MM.1S (cell line): ENCODE measurements at regions not wholly inside any gene's neighbourhood (a gene's known extent, or its start where the extent isn't known, plus 50 kb on each side); places are given as distances from the start of the nearest gene placed in this dataset.

Experiments
- EZH2 ChIP-seq: fragments of 300-600 bp; sonication (generic); optimal IDR thresholded peaks from 2 replicates; pipeline ENCODE3; 2017; ENCODE audit warnings: low read depth, mild to moderate bottlenecking, antibody characterized with exemption, low read length, mixed read lengths
- TF ChIP-seq, protein P1 (sequence below): fragments of 300-600 bp; sonication (generic); IDR thresholded peaks from 2 replicates; pipeline ENCODE4 v1.5.1; 2016; ENCODE audit warnings: antibody characterized with exemption, low read length, mixed read lengths

DNA sequence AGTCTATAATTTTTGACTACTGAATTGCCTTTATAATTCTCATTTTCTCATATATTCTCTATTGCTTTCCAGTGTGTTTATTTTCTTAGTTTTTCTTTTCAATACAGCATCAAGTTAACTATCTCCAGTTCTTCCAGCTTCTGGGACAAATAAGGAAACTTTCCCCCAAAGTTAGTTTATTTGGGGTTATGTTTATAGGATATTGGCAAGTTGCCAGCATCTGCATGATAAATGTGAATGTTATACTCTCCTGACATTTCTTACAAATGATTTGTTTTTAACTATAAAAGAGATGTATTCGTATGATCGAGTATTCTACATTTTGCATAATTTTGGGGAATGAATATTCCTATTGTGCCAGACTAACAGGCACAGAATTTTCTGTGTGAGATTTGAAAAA, 140.6 kb upstream of the KCNJ3 start:
- TF ChIP-seq, protein P1, sequence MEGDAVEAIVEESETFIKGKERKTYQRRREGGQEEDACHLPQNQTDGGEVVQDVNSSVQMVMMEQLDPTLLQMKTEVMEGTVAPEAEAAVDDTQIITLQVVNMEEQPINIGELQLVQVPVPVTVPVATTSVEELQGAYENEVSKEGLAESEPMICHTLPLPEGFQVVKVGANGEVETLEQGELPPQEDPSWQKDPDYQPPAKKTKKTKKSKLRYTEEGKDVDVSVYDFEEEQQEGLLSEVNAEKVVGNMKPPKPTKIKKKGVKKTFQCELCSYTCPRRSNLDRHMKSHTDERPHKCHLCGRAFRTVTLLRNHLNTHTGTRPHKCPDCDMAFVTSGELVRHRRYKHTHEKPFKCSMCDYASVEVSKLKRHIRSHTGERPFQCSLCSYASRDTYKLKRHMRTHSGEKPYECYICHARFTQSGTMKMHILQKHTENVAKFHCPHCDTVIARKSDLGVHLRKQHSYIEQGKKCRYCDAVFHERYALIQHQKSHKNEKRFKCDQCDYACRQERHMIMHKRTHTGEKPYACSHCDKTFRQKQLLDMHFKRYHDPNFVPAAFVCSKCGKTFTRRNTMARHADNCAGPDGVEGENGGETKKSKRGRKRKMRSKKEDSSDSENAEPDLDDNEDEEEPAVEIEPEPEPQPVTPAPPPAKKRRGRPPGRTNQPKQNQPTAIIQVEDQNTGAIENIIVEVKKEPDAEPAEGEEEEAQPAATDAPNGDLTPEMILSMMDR, result no peak
- TF ChIP-seq EZH2, result no peak
